NCI-H146 treated with DMSO at 0.1 percent for 48 hours (cell line): ENCODE measurements at regions not wholly inside any gene's neighbourhood (a gene's known extent, or its start where the extent isn't known, plus 50 kb on each side); places are given as distances from the start of the nearest gene placed in this dataset.

Source experiments
- DNase-seq: peaks from one replicate; lab custom pipeline; 2025; ENCODE audit not compliant: unreplicated experiment; lab: John Stamatoyannopoulos, UW

GRCh38 chr2:234836271-234836670 is 115.5 kb upstream of the SH3BP4 start:
- no peak for DNase-seq

- no peak for DNase-seq
Measured at GRCh38 chr2:234835738-234836137, 116.1 kb upstream of the SH3BP4 start.

- no peak for DNase-seq
Measured at GRCh38 chr2:234834228-234834923, 117.4 kb upstream of the SH3BP4 start.

- no peak for DNase-seq
Measured at GRCh38 chr2:234830853-234831252, 121.0 kb upstream of the SH3BP4 start.

GRCh38 chr2:234829074-234829455 is 122.8 kb upstream of the SH3BP4 start:
- no peak for DNase-seq

- DNase-seq = no peak
Measured at GRCh38 chr2:234828382-234829073, 123.3 kb upstream of the SH3BP4 start.

GRCh38 chr2:234827096-234827860 is 124.5 kb upstream of the SH3BP4 start:
- no peak for DNase-seq

- no peak for DNase-seq
Measured at GRCh38 chr2:234826681-234827080, 125.1 kb upstream of the SH3BP4 start.

GRCh38 chr2:234825616-234826015 is 126.2 kb upstream of the SH3BP4 start:
- no peak for DNase-seq

- DNase-seq = no peak
Measured at GRCh38 chr2:234823877-234824376, 127.9 kb upstream of the SH3BP4 start.

- no peak for DNase-seq
Measured at GRCh38 chr2:234823196-234823876, 128.5 kb upstream of the SH3BP4 start.

- no peak for DNase-seq
Measured at GRCh38 chr2:234821946-234822475, 129.8 kb upstream of the SH3BP4 start.

- DNase-seq = no peak
Measured at GRCh38 chr2:234818937-234819336, 132.9 kb upstream of the SH3BP4 start.

GRCh38 chr2:234816491-234816890 is 135.3 kb upstream of the SH3BP4 start:
- DNase-seq = peak; percentile 30

GRCh38 chr2:234816056-234816455 is 135.8 kb upstream of the SH3BP4 start:
- DNase-seq = no peak

- DNase-seq = peak; percentile 29
Measured at GRCh38 chr2:234814374-234814773, 137.4 kb upstream of the SH3BP4 start.

- DNase-seq = no peak
Measured at GRCh38 chr2:234812851-234813250, 139.0 kb upstream of the SH3BP4 start.

GRCh38 chr2:234808907-234809306 is 142.9 kb upstream of the SH3BP4 start:
- no peak for DNase-seq

GRCh38 chr2:234806818-234807217 is 145.0 kb upstream of the SH3BP4 start:
- DNase-seq = no peak

- no peak for DNase-seq
Measured at GRCh38 chr2:234805836-234806235, 146.0 kb upstream of the SH3BP4 start.

GRCh38 chr2:234804704-234805103 is 147.1 kb upstream of the SH3BP4 start:
- DNase-seq = no peak
